Cardiac muscle cell (in vitro differentiated cells and primary cell): ENCODE measurements at regions not wholly inside any gene's neighbourhood (a gene's known extent, or its start where the extent isn't known, plus 50 kb on each side); places are given as distances from the start of the nearest gene placed in this dataset.

Experiments used
- DNase-seq, 2 donors: peaks; one replicate each; pipeline versions ENCODE4 v3.0.0 to v3.0.0-alpha.2; 2010 to 2017; ENCODE audit warnings: low read depth in 1 of 2, low spot score in 1 of 2
- H3K27ac ChIP-seq: fragments of 200-600 bp; sonication (generic); 2 replicates; pipeline ENCODE4 v1.5.1; 2016
- H3K27me3 ChIP-seq: fragments of 200-600 bp; sonication (generic); 2 replicates; pipeline ENCODE4 v1.6.0; 2016; ENCODE audit warnings: control low read depth
- H3K36me3 ChIP-seq: fragments of 200-600 bp; sonication (generic); 2 replicates; pipeline ENCODE4 v1.5.1; 2016; ENCODE audit warnings: control low read depth
- H3K4me1 ChIP-seq: fragments of 200-600 bp; sonication (generic); 2 replicates; pipeline ENCODE4 v1.8.1; 2017; ENCODE audit warnings: low read depth, mild to moderate bottlenecking, mixed run types
- H3K4me3 ChIP-seq: fragments of 200-600 bp; sonication (generic); 2 replicates; pipeline ENCODE4 v1.5.1; 2016; ENCODE audit warnings: mild to moderate bottlenecking
- H3K9me3 ChIP-seq: fragments of 200-600 bp; sonication (generic); 2 replicates; pipeline ENCODE4 v1.5.1; 2017; ENCODE audit warnings: low read depth, mild to moderate bottlenecking, control low read depth
- TF ChIP-seq, protein P1 (sequence below): IDR thresholded peaks from 2 replicates; pipeline ENCODE4 v1.5.1; 2012; ENCODE audit warnings: low read depth, mild to moderate bottlenecking, low read length

GRCh38 chr7:46664453-46664852 is 743.4 kb upstream of the IGFBP3 start:
- no peaks in the 10 kb centered on the region for H3K9me3 ChIP-seq

GRCh38 chr7:46663025-46663424 is 742.0 kb upstream of the IGFBP3 start:
- DNase-seq, result no peak
- no peak overlapping the region for H3K4me3 ChIP-seq
- no peak overlapping the region for H3K27ac ChIP-seq
- H3K4me1 ChIP-seq, result no peaks in the 10 kb centered on the region
- no peaks in the 10 kb centered on the region for H3K27me3 ChIP-seq
- H3K36me3 ChIP-seq, result no peaks in the 10 kb centered on the region
- TF ChIP-seq, protein P1, sequence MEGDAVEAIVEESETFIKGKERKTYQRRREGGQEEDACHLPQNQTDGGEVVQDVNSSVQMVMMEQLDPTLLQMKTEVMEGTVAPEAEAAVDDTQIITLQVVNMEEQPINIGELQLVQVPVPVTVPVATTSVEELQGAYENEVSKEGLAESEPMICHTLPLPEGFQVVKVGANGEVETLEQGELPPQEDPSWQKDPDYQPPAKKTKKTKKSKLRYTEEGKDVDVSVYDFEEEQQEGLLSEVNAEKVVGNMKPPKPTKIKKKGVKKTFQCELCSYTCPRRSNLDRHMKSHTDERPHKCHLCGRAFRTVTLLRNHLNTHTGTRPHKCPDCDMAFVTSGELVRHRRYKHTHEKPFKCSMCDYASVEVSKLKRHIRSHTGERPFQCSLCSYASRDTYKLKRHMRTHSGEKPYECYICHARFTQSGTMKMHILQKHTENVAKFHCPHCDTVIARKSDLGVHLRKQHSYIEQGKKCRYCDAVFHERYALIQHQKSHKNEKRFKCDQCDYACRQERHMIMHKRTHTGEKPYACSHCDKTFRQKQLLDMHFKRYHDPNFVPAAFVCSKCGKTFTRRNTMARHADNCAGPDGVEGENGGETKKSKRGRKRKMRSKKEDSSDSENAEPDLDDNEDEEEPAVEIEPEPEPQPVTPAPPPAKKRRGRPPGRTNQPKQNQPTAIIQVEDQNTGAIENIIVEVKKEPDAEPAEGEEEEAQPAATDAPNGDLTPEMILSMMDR, result no peak
- no peaks in the 10 kb centered on the region for H3K9me3 ChIP-seq

More at GRCh38 chr7:46664453-46664852, 743.4 kb upstream of the IGFBP3 start:
- no peaks in the 10 kb centered on the region for H3K36me3 ChIP-seq
- TF ChIP-seq, protein P1, result no peak
- H3K27me3 ChIP-seq, result no peaks in the 10 kb centered on the region
- no peak overlapping the region for H3K4me3 ChIP-seq
- no peak overlapping the region for H3K27ac ChIP-seq
- H3K4me1 ChIP-seq, result no peaks in the 10 kb centered on the region
- no peak for DNase-seq

DNA sequence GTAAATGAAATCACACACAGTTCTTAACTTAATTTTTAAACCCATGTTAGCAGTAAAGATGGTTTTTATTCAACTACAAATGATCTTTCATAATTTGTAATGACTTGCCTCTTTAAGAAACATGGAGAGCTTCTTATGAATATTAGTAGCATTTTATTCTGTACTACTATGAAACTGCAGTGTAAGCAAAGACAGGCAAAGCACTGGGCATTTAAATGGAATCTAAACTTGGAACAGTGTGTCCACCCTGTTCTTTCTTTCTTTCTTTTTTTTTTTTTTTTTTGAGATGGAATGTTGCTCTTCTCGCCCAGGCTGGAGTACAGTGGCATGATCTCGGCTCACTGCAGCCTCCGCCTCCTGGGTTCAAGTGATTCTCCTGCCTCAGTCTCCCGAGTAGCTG is 740.4 kb upstream of the IGFBP3 start:
- Histone ChIP-seq H3K4me1 (no peaks in the 10 kb centered on the region), H3K4me3 (no peak overlapping the region), H3K27ac (no peak overlapping the region), H3K36me3 (no peaks in the 10 kb centered on the region), H3K9me3 (no peaks in the 10 kb centered on the region), H3K27me3 (no peaks in the 10 kb centered on the region)
- DNase-seq, result no peak
- TF ChIP-seq, protein P1, result no peak

- DNase-seq, result no peak
- Histone ChIP-seq H3K27ac (no peak overlapping the region), H3K27me3 (no peaks in the 10 kb centered on the region), H3K36me3 (no peaks in the 10 kb centered on the region), H3K4me1 (no peaks in the 10 kb centered on the region), H3K4me3 (no peak overlapping the region), H3K9me3 (no peaks in the 10 kb centered on the region)
- TF ChIP-seq, protein P1, result no peak
Measured at GRCh38 chr7:46660402-46660980, 739.4 kb upstream of the IGFBP3 start.

DNA sequence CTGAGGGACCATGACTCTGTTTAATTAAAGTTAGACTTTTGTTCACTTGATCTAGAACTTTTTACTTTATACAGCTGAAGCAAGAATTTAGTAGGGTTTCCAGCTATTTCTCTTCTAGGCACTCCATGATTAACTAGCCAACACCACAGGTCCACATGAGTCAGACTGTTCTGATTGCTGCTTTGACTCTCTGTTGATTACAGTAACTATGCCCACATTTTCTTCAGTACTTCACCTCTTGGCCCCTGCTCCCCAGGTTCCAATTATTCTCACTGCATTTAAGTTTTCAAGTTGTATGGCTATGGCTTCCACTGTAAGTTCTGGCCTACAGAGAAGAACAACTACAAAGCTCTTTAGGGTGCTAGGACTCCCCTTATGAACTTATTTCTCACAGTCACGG is 737.2 kb upstream of the IGFBP3 start:
- H3K4me3 ChIP-seq, result no peak overlapping the region
- no peak overlapping the region for H3K27ac ChIP-seq
- TF ChIP-seq, protein P1, result no peak
- H3K9me3 ChIP-seq, result no peaks in the 10 kb centered on the region
- no peaks in the 10 kb centered on the region for H3K27me3 ChIP-seq
- no peaks in the 10 kb centered on the region for H3K4me1 ChIP-seq
- no peaks in the 10 kb centered on the region for H3K36me3 ChIP-seq
- DNase-seq, result no peak
